ENCODE measurements at regions not wholly inside any gene's neighbourhood (a gene's known extent, or its start where the extent isn't known, plus 50 kb on each side); places are given as distances from the start of the nearest gene placed in this dataset.

GRCh38 chr10:89888321-89889070 is 187.1 kb downstream of the KIF20B start:
- H3K4me1 ChIP-seq (ENCODE audit: control insufficient read depth, low read depth, low read length), result peaks cover 4% of the 10 kb centered on the region
- H3K27ac ChIP-seq (ENCODE audit: low read length), result no peak overlapping the region
- no peak overlapping the region for H3K9ac ChIP-seq (ENCODE audit: low read length)
- no peaks in the 10 kb centered on the region for H3K36me3 ChIP-seq (ENCODE audit: control insufficient read depth, low read depth, low read length)
- no peaks in the 10 kb centered on the region for H3K27me3 ChIP-seq (ENCODE audit: control insufficient read depth, insufficient read depth, low read length)
- no peaks in the 10 kb centered on the region for H3K9me3 ChIP-seq (ENCODE audit: control insufficient read depth, low read depth, low read length)
- no peak overlapping the region for H3K4me3 ChIP-seq (ENCODE audit: low read length)

GRCh38 chr10:89889606-89890005 is 188.2 kb downstream of the KIF20B start:
- H3K9me3 ChIP-seq (ENCODE audit: control insufficient read depth, low read depth, low read length), result no peaks in the 10 kb centered on the region
- no peaks in the 10 kb centered on the region for H3K36me3 ChIP-seq (ENCODE audit: control insufficient read depth, low read depth, low read length)
- H3K4me3 ChIP-seq (ENCODE audit: low read length), result no peak overlapping the region
- H3K27me3 ChIP-seq (ENCODE audit: control insufficient read depth, insufficient read depth, low read length), result no peaks in the 10 kb centered on the region
- no peak overlapping the region for H3K27ac ChIP-seq (ENCODE audit: low read length)
- no peak overlapping the region for H3K9ac ChIP-seq (ENCODE audit: low read length)
- H3K4me1 ChIP-seq (ENCODE audit: control insufficient read depth, low read depth, low read length), result peaks cover 4% of the 10 kb centered on the region

- Histone ChIP-seq H3K4me1 (ENCODE audit: control insufficient read depth, low read depth, low read length) (peaks cover 4% of the 10 kb centered on the region), H3K9ac (ENCODE audit: low read length) (no peak overlapping the region)
Observed at GRCh38 chr10:89891006-89891535, 189.7 kb downstream of the KIF20B start.

GRCh38 chr10:89894051-89894450 is 192.7 kb downstream of the KIF20B start:
- H3K4me3 ChIP-seq (ENCODE audit: low read length), result no peak overlapping the region
- H3K9me3 ChIP-seq (ENCODE audit: control insufficient read depth, low read depth, low read length), result no peaks in the 10 kb centered on the region
- H3K27me3 ChIP-seq (ENCODE audit: control insufficient read depth, insufficient read depth, low read length), result no peaks in the 10 kb centered on the region
- no peaks in the 10 kb centered on the region for H3K36me3 ChIP-seq (ENCODE audit: control insufficient read depth, low read depth, low read length)
- no peaks in the 10 kb centered on the region for H3K4me1 ChIP-seq (ENCODE audit: control insufficient read depth, low read depth, low read length)
- H3K9ac ChIP-seq (ENCODE audit: low read length), result no peak overlapping the region
- no peak overlapping the region for H3K27ac ChIP-seq (ENCODE audit: low read length)

More at GRCh38 chr10:89891006-89891535, 189.7 kb downstream of the KIF20B start:
- no peaks in the 10 kb centered on the region for H3K36me3 ChIP-seq (ENCODE audit: control insufficient read depth, low read depth, low read length)
- H3K4me3 ChIP-seq (ENCODE audit: low read length), result no peak overlapping the region
- H3K27me3 ChIP-seq (ENCODE audit: control insufficient read depth, insufficient read depth, low read length), result no peaks in the 10 kb centered on the region
- H3K9me3 ChIP-seq (ENCODE audit: control insufficient read depth, low read depth, low read length), result no peaks in the 10 kb centered on the region
- H3K27ac ChIP-seq (ENCODE audit: low read length), result no peak overlapping the region

GRCh38 chr10:89900554-89900953 is 199.2 kb downstream of the KIF20B start:
- no peaks in the 10 kb centered on the region for H3K27me3 ChIP-seq (ENCODE audit: control insufficient read depth, insufficient read depth, low read length)

GRCh38 chr10:89901895-89902294 is 200.5 kb downstream of the KIF20B start:
- no peak overlapping the region for H3K9ac ChIP-seq (ENCODE audit: low read length)
- peaks cover 5% of the 10 kb centered on the region for H3K4me1 ChIP-seq (ENCODE audit: control insufficient read depth, low read depth, low read length)
- H3K27me3 ChIP-seq (ENCODE audit: control insufficient read depth, insufficient read depth, low read length), result no peaks in the 10 kb centered on the region
- no peaks in the 10 kb centered on the region for H3K36me3 ChIP-seq (ENCODE audit: control insufficient read depth, low read depth, low read length)
- no peak overlapping the region for H3K4me3 ChIP-seq (ENCODE audit: low read length)
- H3K9me3 ChIP-seq (ENCODE audit: control insufficient read depth, low read depth, low read length), result no peaks in the 10 kb centered on the region
- no peak overlapping the region for H3K27ac ChIP-seq (ENCODE audit: low read length)

More at GRCh38 chr10:89900554-89900953, 199.2 kb downstream of the KIF20B start:
- H3K9me3 ChIP-seq (ENCODE audit: control insufficient read depth, low read depth, low read length), result no peaks in the 10 kb centered on the region
- no peaks in the 10 kb centered on the region for H3K36me3 ChIP-seq (ENCODE audit: control insufficient read depth, low read depth, low read length)
- no peak overlapping the region for H3K4me3 ChIP-seq (ENCODE audit: low read length)
- no peak overlapping the region for H3K9ac ChIP-seq (ENCODE audit: low read length)
- H3K4me1 ChIP-seq (ENCODE audit: control insufficient read depth, low read depth, low read length), result no peaks in the 10 kb centered on the region
- H3K27ac ChIP-seq (ENCODE audit: low read length), result no peak overlapping the region

GRCh38 chr10:89904755-89905154 is 203.4 kb downstream of the KIF20B start:
- Histone ChIP-seq H3K4me3 (ENCODE audit: low read length) (no peak overlapping the region), H3K9ac (ENCODE audit: low read length) (no peak overlapping the region), H3K4me1 (ENCODE audit: control insufficient read depth, low read depth, low read length) (peaks cover 5% of the 10 kb centered on the region), H3K36me3 (ENCODE audit: control insufficient read depth, low read depth, low read length) (no peaks in the 10 kb centered on the region), H3K27ac (ENCODE audit: low read length) (no peak overlapping the region), H3K9me3 (ENCODE audit: control insufficient read depth, low read depth, low read length) (no peaks in the 10 kb centered on the region), H3K27me3 (ENCODE audit: control insufficient read depth, insufficient read depth, low read length) (no peaks in the 10 kb centered on the region)

- H3K36me3 ChIP-seq (ENCODE audit: control insufficient read depth, low read depth, low read length), result no peaks in the 10 kb centered on the region
- no peaks in the 10 kb centered on the region for H3K27me3 ChIP-seq (ENCODE audit: control insufficient read depth, insufficient read depth, low read length)
- H3K9ac ChIP-seq (ENCODE audit: low read length), result no peak overlapping the region
- peaks cover 5% of the 10 kb centered on the region for H3K4me1 ChIP-seq (ENCODE audit: control insufficient read depth, low read depth, low read length)
- H3K27ac ChIP-seq (ENCODE audit: low read length), result no peak overlapping the region
- no peak overlapping the region for H3K4me3 ChIP-seq (ENCODE audit: low read length)
- H3K9me3 ChIP-seq (ENCODE audit: control insufficient read depth, low read depth, low read length), result no peaks in the 10 kb centered on the region
Observed at GRCh38 chr10:89909752-89910151, 208.4 kb downstream of the KIF20B start.

- no peak overlapping the region for H3K9ac ChIP-seq (ENCODE audit: low read length)
- no peak overlapping the region for H3K27ac ChIP-seq (ENCODE audit: low read length)
- H3K4me1 ChIP-seq (ENCODE audit: control insufficient read depth, low read depth, low read length), result no peaks in the 10 kb centered on the region
- H3K9me3 ChIP-seq (ENCODE audit: control insufficient read depth, low read depth, low read length), result no peaks in the 10 kb centered on the region
- H3K4me3 ChIP-seq (ENCODE audit: low read length), result no peak overlapping the region
- no peaks in the 10 kb centered on the region for H3K27me3 ChIP-seq (ENCODE audit: control insufficient read depth, insufficient read depth, low read length)
- H3K36me3 ChIP-seq (ENCODE audit: control insufficient read depth, low read depth, low read length), result no peaks in the 10 kb centered on the region
Observed at GRCh38 chr10:89915021-89915420, 213.6 kb downstream of the KIF20B start.

- H3K4me3 ChIP-seq (ENCODE audit: low read length), result no peak overlapping the region
- no peaks in the 10 kb centered on the region for H3K9me3 ChIP-seq (ENCODE audit: control insufficient read depth, low read depth, low read length)
- no peak overlapping the region for H3K9ac ChIP-seq (ENCODE audit: low read length)
- no peaks in the 10 kb centered on the region for H3K4me1 ChIP-seq (ENCODE audit: control insufficient read depth, low read depth, low read length)
- no peaks in the 10 kb centered on the region for H3K36me3 ChIP-seq (ENCODE audit: control insufficient read depth, low read depth, low read length)
- no peak overlapping the region for H3K27ac ChIP-seq (ENCODE audit: low read length)
- H3K27me3 ChIP-seq (ENCODE audit: control insufficient read depth, insufficient read depth, low read length), result no peaks in the 10 kb centered on the region
Observed at GRCh38 chr10:89915968-89916367, 214.6 kb downstream of the KIF20B start.

GRCh38 chr10:89916468-89917215 is 215.3 kb downstream of the KIF20B start:
- no peaks in the 10 kb centered on the region for H3K9me3 ChIP-seq (ENCODE audit: control insufficient read depth, low read depth, low read length)
- H3K36me3 ChIP-seq (ENCODE audit: control insufficient read depth, low read depth, low read length), result no peaks in the 10 kb centered on the region
- no peaks in the 10 kb centered on the region for H3K4me1 ChIP-seq (ENCODE audit: control insufficient read depth, low read depth, low read length)
- H3K9ac ChIP-seq (ENCODE audit: low read length), result no peak overlapping the region
- no peak overlapping the region for H3K27ac ChIP-seq (ENCODE audit: low read length)
- no peaks in the 10 kb centered on the region for H3K27me3 ChIP-seq (ENCODE audit: control insufficient read depth, insufficient read depth, low read length)
- no peak overlapping the region for H3K4me3 ChIP-seq (ENCODE audit: low read length)
